CD14-positive monocyte (primary cell): ENCODE measurements at regions not wholly inside any gene's neighbourhood (a gene's known extent, or its start where the extent isn't known, plus 50 kb on each side); places are given as distances from the start of the nearest gene placed in this dataset.
"Not testable (repeated sequence)": the region's sequence is repeated elsewhere in the genome, so short reads cannot be mapped to it uniquely, and the experiment has no call there.

Experiments used
- DNase-seq, 3 donors: peaks; one replicate each; pipeline ENCODE4 v3.0.0-alpha.2; 2011 to 2022
- H2AFZ ChIP-seq: 2 replicates; pipeline ENCODE4 v1.6.0; 2012; ENCODE audit warnings: mild to moderate bottlenecking, low read depth, low read length, inconsistent platforms; ENCODE audit not compliant: insufficient read depth, poor library complexity, severe bottlenecking
- H3K27ac ChIP-seq, 2 donors: 1 replicate in 1 of 2; 2 replicates in 1 of 2; pipeline ENCODE4 v1.5.1; 2012 to 2013; ENCODE audit warnings: low read length in 2 of 2, control low read depth in 1 of 2, inconsistent platforms in 1 of 2, low read depth in 1 of 2, mild to moderate bottlenecking in 1 of 2
- H3K27me3 ChIP-seq, 2 donors: one replicate each; pipeline versions ENCODE4 v1.6.0 to v1.6.1; 2011 to 2013; ENCODE audit warnings: low read length in 2 of 2; ENCODE audit not compliant: control insufficient read depth in 2 of 2, insufficient read depth in 2 of 2
- H3K36me3 ChIP-seq, 2 donors: replicated peaks in 1 of 2; 1 replicate in 1 of 2; 2 replicates in 1 of 2; pipeline versions ENCODE4 v1.5.1 to v1.6.1; 2012 to 2013; ENCODE audit warnings: low read length in 2 of 2, control low read depth in 1 of 2, inconsistent platforms in 1 of 2, mild to moderate bottlenecking in 1 of 2; ENCODE audit not compliant: insufficient read depth in 2 of 2, control insufficient read depth in 1 of 2
- H3K4me1 ChIP-seq, 2 donors: 1 replicate in 1 of 2; 2 replicates in 1 of 2; pipeline versions ENCODE4 v1.5.1 to v1.6.1; 2012 to 2013; ENCODE audit warnings: low read length in 2 of 2, control low read depth in 1 of 2, inconsistent platforms in 1 of 2, mild to moderate bottlenecking in 1 of 2, moderate library complexity in 1 of 2; ENCODE audit not compliant: insufficient read depth in 2 of 2, control insufficient read depth in 1 of 2
- H3K4me2 ChIP-seq: replicated peaks from 2 replicates; pipeline ENCODE3; 2012; ENCODE audit warnings: low read length, moderate library complexity, mild to moderate bottlenecking; ENCODE audit not compliant: poor library complexity, severe bottlenecking; ENCODE audit errors: extremely low read depth
- H3K4me3 ChIP-seq, 3 experiments: fragments of 200-600 bp in 1 of 3; sonication (generic) in 1 of 3; replicated peaks in 1 of 3; 1 replicate in 2 of 3; 2 replicates in 1 of 3; pipeline ENCODE4 v1.5.1; 2011 to 2013; ENCODE audit warnings: low read length in 3 of 3, mild to moderate bottlenecking in 3 of 3, control low read depth in 2 of 3, low read depth in 2 of 3, inconsistent platforms in 1 of 3, moderate library complexity in 1 of 3
- H3K79me2 ChIP-seq: 2 replicates; pipeline ENCODE4 v1.6.0; 2012; ENCODE audit warnings: mild to moderate bottlenecking, control low read depth, inconsistent platforms, low read length, moderate library complexity; ENCODE audit not compliant: insufficient read depth
- H3K9ac ChIP-seq: 2 replicates; pipeline ENCODE4 v1.6.0; 2017; ENCODE audit warnings: low read length, mild to moderate bottlenecking; ENCODE audit not compliant: insufficient read depth, poor library complexity, severe bottlenecking
- H3K9me3 ChIP-seq, 2 donors: replicated peaks in 1 of 2; 1 replicate in 1 of 2; 2 replicates in 1 of 2; pipeline versions ENCODE4 v1.5.1 to v1.6.1; 2012 to 2013; ENCODE audit warnings: low read length in 2 of 2, control low read depth in 1 of 2; ENCODE audit not compliant: control insufficient read depth in 1 of 2, insufficient read depth in 1 of 2
- H4K20me1 ChIP-seq: 2 replicates; pipeline ENCODE4 v1.6.0; 2012; ENCODE audit warnings: mild to moderate bottlenecking, low read length, control low read depth, moderate library complexity; ENCODE audit not compliant: insufficient read depth
- H3K27ac Mint-ChIP-seq, 7 donors: one replicate each; pipeline ENCODE4 v1.8.0; 2020; ENCODE audit warnings: mild to moderate bottlenecking in 7 of 7, mixed read lengths in 7 of 7, moderate library complexity in 6 of 7, inconsistent platforms in 2 of 7
- H3K27me3 Mint-ChIP-seq, 3 donors: one replicate each; pipeline ENCODE4 v1.8.0; 2021 to 2022; ENCODE audit warnings: low read depth in 3 of 3, mild to moderate bottlenecking in 3 of 3, mixed read lengths in 3 of 3, moderate library complexity in 3 of 3, inconsistent platforms in 1 of 3
- H3K36me3 Mint-ChIP-seq, 2 donors: one replicate each; pipeline ENCODE4 v1.8.0; 2020; ENCODE audit warnings: mixed read lengths in 2 of 2, inconsistent platforms in 1 of 2, mild to moderate bottlenecking in 1 of 2
- H3K4me1 Mint-ChIP-seq: one replicate; pipeline ENCODE4 v1.8.0; 2020; ENCODE audit warnings: mild to moderate bottlenecking, mixed read lengths
- H3K4me3 Mint-ChIP-seq, 2 donors: one replicate each; pipeline ENCODE4 v1.8.0; 2020; ENCODE audit warnings: mild to moderate bottlenecking in 2 of 2, mixed read lengths in 2 of 2, moderate library complexity in 1 of 2
- H3K9me3 Mint-ChIP-seq, 7 donors: one replicate each; pipeline ENCODE4 v1.8.0; 2020 to 2022; ENCODE audit warnings: mixed read lengths in 7 of 7, mild to moderate bottlenecking in 6 of 7, moderate library complexity in 6 of 7, inconsistent platforms in 2 of 7
- WGBS: methylation state at CpG from one replicate; pipeline ENCODE4 v1.1.5; 2013; ENCODE audit warnings: missing lambda C conversion rate; ENCODE audit not compliant: insufficient coverage; 5-methylcytosine and 5-hydroxymethylcytosine counted together
- intact Hi-C, 2 donors: fragments of 100-400 bp; cut with micrococcal nuclease; formaldehyde crosslinking; loops; one replicate each; pipeline versions ENCODE4 v1.15.0 to v1.15.1; 2023
- TF ChIP-seq, protein P1 (sequence below): fragments of 200-600 bp; IDR thresholded peaks from one replicate; pipeline ENCODE4 v1.8.0; 2022; ENCODE audit warnings: antibody characterized with exemption, mild to moderate bottlenecking

DNA sequence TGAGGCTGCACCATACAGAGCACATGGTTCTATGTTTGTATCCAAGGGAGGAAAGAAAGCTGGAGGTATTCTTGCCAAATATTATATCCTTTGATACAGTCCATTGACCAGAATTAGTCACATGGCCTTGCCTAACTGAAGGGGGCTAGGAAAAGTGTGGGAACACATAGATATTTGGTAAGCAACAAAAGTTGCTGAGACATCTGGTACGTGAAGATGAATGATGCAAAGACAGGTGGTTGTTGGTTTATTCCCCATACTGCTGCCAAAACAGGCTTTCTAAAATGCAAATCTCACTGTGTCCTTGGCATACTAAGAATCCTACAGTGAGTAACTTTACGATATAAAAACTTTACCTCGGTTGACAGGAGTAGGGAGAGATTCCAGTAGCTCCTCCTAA lies 162.2 kb downstream of the VGLL3 start:
- H3K36me3 Mint-ChIP-seq = no peaks in the 10 kb centered on the region
- no peak overlapping the region for H3K4me2 ChIP-seq
- H3K79me2 ChIP-seq = no peaks in the 10 kb centered on the region
- no peak overlapping the region for H3K4me3 Mint-ChIP-seq
- H3K36me3 ChIP-seq = no peaks in the 10 kb centered on the region
- H3K9ac ChIP-seq = no peak overlapping the region
- H3K27me3 Mint-ChIP-seq = no peaks in the 10 kb centered on the region
- DNase-seq = no peak
- no peak overlapping the region for H3K27ac ChIP-seq
- no peaks in the 10 kb centered on the region for H3K9me3 ChIP-seq
- H3K4me1 ChIP-seq = no peaks in the 10 kb centered on the region
- H3K9me3 Mint-ChIP-seq = peaks cover 0 to 3% (median 0%) of the 10 kb centered on the region in 7 donors
- no peaks in the 10 kb centered on the region for H3K4me1 Mint-ChIP-seq
- H3K4me3 ChIP-seq = no peak overlapping the region
- H4K20me1 ChIP-seq = no peaks in the 10 kb centered on the region
- WGBS = 40% methylated on average over 1 of the region's 3 CpGs
- no peak overlapping the region for H3K27ac Mint-ChIP-seq
- no peak overlapping the region for H2AFZ ChIP-seq
- intact Hi-C loops = no loop called here
- H3K27me3 ChIP-seq = no peaks in the 10 kb centered on the region
- TF ChIP-seq, protein P1, sequence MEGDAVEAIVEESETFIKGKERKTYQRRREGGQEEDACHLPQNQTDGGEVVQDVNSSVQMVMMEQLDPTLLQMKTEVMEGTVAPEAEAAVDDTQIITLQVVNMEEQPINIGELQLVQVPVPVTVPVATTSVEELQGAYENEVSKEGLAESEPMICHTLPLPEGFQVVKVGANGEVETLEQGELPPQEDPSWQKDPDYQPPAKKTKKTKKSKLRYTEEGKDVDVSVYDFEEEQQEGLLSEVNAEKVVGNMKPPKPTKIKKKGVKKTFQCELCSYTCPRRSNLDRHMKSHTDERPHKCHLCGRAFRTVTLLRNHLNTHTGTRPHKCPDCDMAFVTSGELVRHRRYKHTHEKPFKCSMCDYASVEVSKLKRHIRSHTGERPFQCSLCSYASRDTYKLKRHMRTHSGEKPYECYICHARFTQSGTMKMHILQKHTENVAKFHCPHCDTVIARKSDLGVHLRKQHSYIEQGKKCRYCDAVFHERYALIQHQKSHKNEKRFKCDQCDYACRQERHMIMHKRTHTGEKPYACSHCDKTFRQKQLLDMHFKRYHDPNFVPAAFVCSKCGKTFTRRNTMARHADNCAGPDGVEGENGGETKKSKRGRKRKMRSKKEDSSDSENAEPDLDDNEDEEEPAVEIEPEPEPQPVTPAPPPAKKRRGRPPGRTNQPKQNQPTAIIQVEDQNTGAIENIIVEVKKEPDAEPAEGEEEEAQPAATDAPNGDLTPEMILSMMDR = no peak

GRCh38 chr3:86827582-86827981 lies 163.4 kb downstream of the VGLL3 start:
- H3K4me1 Mint-ChIP-seq, intact Hi-C loops, H3K27ac Mint-ChIP-seq, H3K4me3 Mint-ChIP-seq, H3K27me3 Mint-ChIP-seq, H3K4me2 ChIP-seq, H4K20me1 ChIP-seq, H3K4me3 ChIP-seq, H3K9me3 ChIP-seq, H2AFZ ChIP-seq, H3K36me3 ChIP-seq, H3K4me1 ChIP-seq, DNase-seq, H3K9me3 Mint-ChIP-seq, H3K79me2 ChIP-seq, H3K36me3 Mint-ChIP-seq, H3K27ac ChIP-seq, H3K27me3 ChIP-seq, H3K9ac ChIP-seq: not testable (repeated sequence)
- 100% methylated on average over 1 of the region's 10 CpGs for WGBS
